Spleen (tissue), 11 donors: ENCODE measurements at regions not wholly inside any gene's neighbourhood (a gene's known extent, or its start where the extent isn't known, plus 50 kb on each side); places are given as distances from the start of the nearest gene placed in this dataset.

Source experiments
- DNase-seq: peaks from one replicate; pipeline ENCODE4 v3.0.0-alpha.2; 2020
- H3K27ac ChIP-seq, 8 donors: fragments of 200-600 bp; sonication (generic) in 7 of 8; 1 replicate in 4 of 8; 2 replicates in 4 of 8; pipeline versions ENCODE4 v1.5.0 to v1.8.0; 2016 to 2021; ENCODE audit warnings: inconsistent platforms in 4 of 8, mild to moderate bottlenecking in 4 of 8, moderate library complexity in 1 of 8
- H3K27me3 ChIP-seq, 7 donors: fragments of 200-600 bp; sonication (generic) in 6 of 7; replicated peaks in 1 of 7; 1 replicate in 4 of 7; 2 replicates in 3 of 7; pipeline versions ENCODE4 v1.5.0 to v1.8.0; 2016 to 2021; ENCODE audit warnings: inconsistent platforms in 3 of 7, mild to moderate bottlenecking in 1 of 7
- H3K36me3 ChIP-seq, 6 donors: fragments of 200-600 bp; sonication (generic) in 5 of 6; 1 replicate in 4 of 6; 2 replicates in 2 of 6; pipeline versions ENCODE4 v1.5.0 to v1.8.0; 2016 to 2021; ENCODE audit warnings: inconsistent platforms in 2 of 6
- H3K4me1 ChIP-seq, 6 donors: fragments of 200-600 bp; sonication (generic) in 5 of 6; 1 replicate in 3 of 6; 2 replicates in 3 of 6; pipeline versions ENCODE4 v1.5.0 to v1.8.0; 2016 to 2021; ENCODE audit warnings: inconsistent platforms in 3 of 6
- H3K4me3 ChIP-seq, 8 donors: fragments of 200-600 bp; sonication (generic) in 7 of 8; 1 replicate in 4 of 8; 2 replicates in 4 of 8; pipeline versions ENCODE4 v1.5.0 to v1.8.0; 2016 to 2021; ENCODE audit warnings: inconsistent platforms in 4 of 8, mild to moderate bottlenecking in 4 of 8, moderate library complexity in 2 of 8
- H3K9me3 ChIP-seq, 8 donors: fragments of 200-600 bp; sonication (generic) in 7 of 8; 1 replicate in 4 of 8; 2 replicates in 4 of 8; pipeline versions ENCODE4 v1.5.0 to v1.8.0; 2016 to 2021; ENCODE audit warnings: inconsistent platforms in 4 of 8
- CTCF ChIP-seq, 11 experiments: fragments of 200-600 bp in 7 of 11; fragments of 450-650 bp in 4 of 11; sonication (generic) in 4 of 11; IDR thresholded peaks in 8 of 11; conservative IDR thresholded peaks in 3 of 11; 1 replicate in 7 of 11; 2 replicates in 4 of 11; pipeline versions ENCODE4 v1.4.0 to v1.8.0; 2016 to 2021; ENCODE audit warnings: antibody characterized with exemption in 11 of 11, inconsistent platforms in 4 of 11, mild to moderate bottlenecking in 1 of 11
- POLR2A ChIP-seq, 3 donors: fragments of 450-650 bp; IDR thresholded peaks; one replicate each; pipeline ENCODE4 v1.5.1; 2017; ENCODE audit warnings: antibody characterized with exemption in 3 of 3, mild to moderate bottlenecking in 1 of 3
- POLR2AphosphoS5 ChIP-seq, 3 donors: sonication (generic); formaldehyde crosslinking; IDR thresholded peaks; one replicate each; pipeline ENCODE4 v1.5.1; 2017; ENCODE audit warnings: antibody characterized with exemption in 3 of 3
- WGBS, 5 donors: extraction: QIAGEN DNeasy Blood & Tissue Kit in 3 of 5; methylation state at CpG; one replicate each; pipeline versions ENCODE4 v1.1.5 to v1.1.7; 2013 to 2018; 5-methylcytosine and 5-hydroxymethylcytosine counted together
- intact Hi-C: fragments of 100-400 bp; cut with DNase I; formaldehyde crosslinking; loops from one replicate; pipeline ENCODE4 v1.15.0; 2023; ENCODE audit warnings: low total_unique reads
- donor health status: healthy with polysubstance abuse.
- donor health status: DM: no; HTN: no; CAD: no; lungs with moderate emphysema.
- donor health status: DM: no; HTN: no; CAD: no.
- donor health status: Bipolar disorder and iron deficiency.
- donor health status: healthy.
- donor health status: DM: no; HTN: no; CAD: no.
- donor health status: DM: yes; HTN: yes; CAD: no.

- 75 to 82% (median 79%) methylated on average over 3 of the region's 3 CpGs for WGBS, 5 donors
- Histone ChIP-seq H3K36me3 (peaks cover 0 to 13% (median 0%) of the 10 kb centered on the region in 6 donors), H3K4me3 (no peak overlapping the region), H3K27me3 (no peaks in the 10 kb centered on the region), H3K27ac (no peak overlapping the region), H3K4me1 (peaks cover 0 to under 1% (median 0%) of the 10 kb centered on the region in 6 donors), H3K9me3 (peaks cover 2 to 80% (median 57%) of the 10 kb centered on the region in 8 donors)
- DNase-seq = no peak
- TF ChIP-seq CTCF (IDR thresholded peaks at IDR 0.05 in 8 of 11, conservative IDR thresholded peaks at IDR 0.05 in 3 of 11) (no peak), POLR2A (IDR thresholded peaks at IDR 0.05) (no peak), POLR2AphosphoS5 (IDR thresholded peaks at IDR 0.05) (no peak)
- intact Hi-C loops = no loop called here
Observed at GRCh38 chr3:40628984-40629383, 104.2 kb downstream of the ZNF621 start.

GRCh38 chr3:40631341-40631995 is 106.7 kb downstream of the ZNF621 start:
- intact Hi-C loops = no loop called here
- WGBS, 5 donors = 87 to 94% (median 90%) methylated on average over 5 of the region's 5 CpGs
- no peaks in the 10 kb centered on the region for H3K4me1 ChIP-seq
- no peaks in the 10 kb centered on the region for H3K27me3 ChIP-seq
- TF ChIP-seq POLR2A (IDR thresholded peaks at IDR 0.05) (no peak), POLR2AphosphoS5 (IDR thresholded peaks at IDR 0.05) (no peak), CTCF (IDR thresholded peaks at IDR 0.05 in 8 of 11, conservative IDR thresholded peaks at IDR 0.05 in 3 of 11) (no peak)
- peaks cover 0 to 13% (median 0%) of the 10 kb centered on the region in 6 donors for H3K36me3 ChIP-seq
- DNase-seq = no peak
- no peak overlapping the region for H3K4me3 ChIP-seq
- peaks cover 2 to 93% (median 59%) of the 10 kb centered on the region in 8 donors for H3K9me3 ChIP-seq
- no peak overlapping the region for H3K27ac ChIP-seq

GRCh38 chr3:40637906-40638305 is 113.1 kb downstream of the ZNF621 start:
- peaks cover 0 to 66% (median 22%) of the 10 kb centered on the region in 8 donors for H3K9me3 ChIP-seq
- intact Hi-C loops = no loop called here
- TF ChIP-seq POLR2A (IDR thresholded peaks at IDR 0.05) (no peak), CTCF (IDR thresholded peaks at IDR 0.05 in 8 of 11, conservative IDR thresholded peaks at IDR 0.05 in 3 of 11) (no peak), POLR2AphosphoS5 (IDR thresholded peaks at IDR 0.05) (no peak)

GRCh38 chr3:40639006-40639405 is 114.2 kb downstream of the ZNF621 start:
- H3K4me3 ChIP-seq = no peak overlapping the region
- no peaks in the 10 kb centered on the region for H3K36me3 ChIP-seq
- WGBS, 5 donors = 89 to 100% (median 93%) methylated on average over 1 of the region's 1 CpG
- no peak for DNase-seq
- H3K9me3 ChIP-seq = peaks cover 0 to 56% (median 13%) of the 10 kb centered on the region in 8 donors
- TF ChIP-seq POLR2AphosphoS5 (IDR thresholded peaks at IDR 0.05) (no peak), POLR2A (IDR thresholded peaks at IDR 0.05) (no peak), CTCF (IDR thresholded peaks at IDR 0.05 in 8 of 11, conservative IDR thresholded peaks at IDR 0.05 in 3 of 11) (no peak)
- no peaks in the 10 kb centered on the region for H3K27me3 ChIP-seq
- H3K27ac ChIP-seq = no peak overlapping the region
- intact Hi-C loops = no loop called here
- no peaks in the 10 kb centered on the region for H3K4me1 ChIP-seq

More at GRCh38 chr3:40637906-40638305, 113.1 kb downstream of the ZNF621 start:
- H3K36me3 ChIP-seq = no peaks in the 10 kb centered on the region
- H3K4me3 ChIP-seq = no peak overlapping the region
- H3K27me3 ChIP-seq = no peaks in the 10 kb centered on the region
- H3K27ac ChIP-seq = no peak overlapping the region
- H3K4me1 ChIP-seq = no peaks in the 10 kb centered on the region
- DNase-seq = no peak
- 80 to 87% (median 82%) methylated on average over 2 of the region's 2 CpGs for WGBS, 5 donors
